ENCODE measurements at regions not wholly inside any gene's neighbourhood (a gene's known extent, or its start where the extent isn't known, plus 50 kb on each side); places are given as distances from the start of the nearest gene placed in this dataset.

DNA sequence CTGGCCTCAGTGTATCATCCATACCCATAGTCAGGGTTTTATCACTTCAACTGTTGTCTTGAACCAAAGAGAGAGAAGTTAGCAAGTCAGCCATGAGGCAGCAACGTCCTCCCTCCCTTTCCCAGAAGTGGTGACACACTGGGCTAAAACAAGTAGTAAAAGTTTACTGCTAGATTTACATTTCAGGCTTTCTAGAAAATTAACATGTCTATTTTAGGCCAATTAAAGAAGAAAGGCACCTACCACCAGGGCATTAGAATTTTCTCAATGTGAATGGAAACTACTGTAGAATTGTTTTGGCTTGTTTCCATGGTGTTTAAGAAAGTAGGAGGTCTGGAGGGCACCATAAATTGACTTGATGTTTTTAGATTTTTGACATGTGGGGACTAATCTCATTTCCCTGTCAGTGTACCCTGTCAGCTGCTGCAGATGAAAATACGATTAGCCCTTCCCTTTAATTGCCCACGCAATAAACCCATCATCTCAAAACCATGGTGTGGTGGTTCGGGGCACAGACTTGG, 121.8 kb upstream of the ELL2 start (continued):
- TF ChIP-seq, protein P1, sequence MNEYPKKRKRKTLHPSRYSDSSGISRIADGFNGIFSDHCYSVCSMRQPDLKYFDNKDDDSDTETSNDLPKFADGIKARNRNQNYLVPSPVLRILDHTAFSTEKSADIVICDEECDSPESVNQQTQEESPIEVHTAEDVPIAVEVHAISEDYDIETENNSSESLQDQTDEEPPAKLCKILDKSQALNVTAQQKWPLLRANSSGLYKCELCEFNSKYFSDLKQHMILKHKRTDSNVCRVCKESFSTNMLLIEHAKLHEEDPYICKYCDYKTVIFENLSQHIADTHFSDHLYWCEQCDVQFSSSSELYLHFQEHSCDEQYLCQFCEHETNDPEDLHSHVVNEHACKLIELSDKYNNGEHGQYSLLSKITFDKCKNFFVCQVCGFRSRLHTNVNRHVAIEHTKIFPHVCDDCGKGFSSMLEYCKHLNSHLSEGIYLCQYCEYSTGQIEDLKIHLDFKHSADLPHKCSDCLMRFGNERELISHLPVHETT (tag by site-specific recombination; IDR thresholded peaks at IDR 0.05), result no peak
- no peak for TF ChIP-seq ZNF155 (tag by site-specific recombination; IDR thresholded peaks at IDR 0.05)
- TF ChIP-seq GFI1B (tag by site-specific recombination; IDR thresholded peaks at IDR 0.05), result 0 out of 2 replicates have a peak, but pooled peaks have one; percentile 21
- TF ChIP-seq REST (tag by site-specific recombination; IDR thresholded peaks at IDR 0.05), result no peak
- TF ChIP-seq ZBTB1 (tag by site-specific recombination; IDR thresholded peaks at IDR 0.05), result peak; percentile 83
- TF ChIP-seq, protein P2, sequence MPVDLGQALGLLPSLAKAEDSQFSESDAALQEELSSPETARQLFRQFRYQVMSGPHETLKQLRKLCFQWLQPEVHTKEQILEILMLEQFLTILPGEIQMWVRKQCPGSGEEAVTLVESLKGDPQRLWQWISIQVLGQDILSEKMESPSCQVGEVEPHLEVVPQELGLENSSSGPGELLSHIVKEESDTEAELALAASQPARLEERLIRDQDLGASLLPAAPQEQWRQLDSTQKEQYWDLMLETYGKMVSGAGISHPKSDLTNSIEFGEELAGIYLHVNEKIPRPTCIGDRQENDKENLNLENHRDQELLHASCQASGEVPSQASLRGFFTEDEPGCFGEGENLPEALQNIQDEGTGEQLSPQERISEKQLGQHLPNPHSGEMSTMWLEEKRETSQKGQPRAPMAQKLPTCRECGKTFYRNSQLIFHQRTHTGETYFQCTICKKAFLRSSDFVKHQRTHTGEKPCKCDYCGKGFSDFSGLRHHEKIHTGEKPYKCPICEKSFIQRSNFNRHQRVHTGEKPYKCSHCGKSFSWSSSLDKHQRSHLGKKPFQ (tag by site-specific recombination; IDR thresholded peaks at IDR 0.05), result peak; percentile 64
- TF ChIP-seq ZNF501 (tag by site-specific recombination; IDR thresholded peaks at IDR 0.05), result 0 out of 2 replicates have a peak, but pooled peaks have one; percentile 64
- peak; percentile 66; the same call in 1 of the 2 replicates for TF ChIP-seq GLI2 (tag by site-specific recombination; IDR thresholded peaks at IDR 0.05; ENCODE audit: borderline replicate concordance, low read depth)
- peak; percentile 54; the same call in 1 of the 2 replicates for TF ChIP-seq ZNF76 (tag by site-specific recombination; IDR thresholded peaks at IDR 0.05; ENCODE audit: borderline replicate concordance, low read depth)
- no peak for TF ChIP-seq ZNF624 (tag by site-specific recombination; IDR thresholded peaks at IDR 0.05)
- TF ChIP-seq ZNF600 (tag by site-specific recombination; IDR thresholded peaks at IDR 0.05), result no peak
- TF ChIP-seq ZNF776 (tag by site-specific recombination; IDR thresholded peaks at IDR 0.05; ENCODE audit: borderline replicate concordance), result no peak
- TF ChIP-seq GLIS1 (tag by site-specific recombination; IDR thresholded peaks at IDR 0.05), result peak; percentile 92; the same call in 1 of the 2 replicates
- no peak for TF ChIP-seq ZNF354C (tag by site-specific recombination; IDR thresholded peaks at IDR 0.05; ENCODE audit: borderline replicate concordance, low read depth)
- TF ChIP-seq, protein P3, sequence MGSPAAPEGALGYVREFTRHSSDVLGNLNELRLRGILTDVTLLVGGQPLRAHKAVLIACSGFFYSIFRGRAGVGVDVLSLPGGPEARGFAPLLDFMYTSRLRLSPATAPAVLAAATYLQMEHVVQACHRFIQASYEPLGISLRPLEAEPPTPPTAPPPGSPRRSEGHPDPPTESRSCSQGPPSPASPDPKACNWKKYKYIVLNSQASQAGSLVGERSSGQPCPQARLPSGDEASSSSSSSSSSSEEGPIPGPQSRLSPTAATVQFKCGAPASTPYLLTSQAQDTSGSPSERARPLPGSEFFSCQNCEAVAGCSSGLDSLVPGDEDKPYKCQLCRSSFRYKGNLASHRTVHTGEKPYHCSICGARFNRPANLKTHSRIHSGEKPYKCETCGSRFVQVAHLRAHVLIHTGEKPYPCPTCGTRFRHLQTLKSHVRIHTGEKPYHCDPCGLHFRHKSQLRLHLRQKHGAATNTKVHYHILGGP (tag by site-specific recombination; IDR thresholded peaks at IDR 0.05), result peak; percentile 86
- TF ChIP-seq YY2 (tag by site-specific recombination; IDR thresholded peaks at IDR 0.05), result no peak
- no peak for TF ChIP-seq ZNF248 (tag by site-specific recombination; IDR thresholded peaks at IDR 0.05)
- TF ChIP-seq IKZF3 (tag by site-specific recombination; IDR thresholded peaks at IDR 0.05), result peak; percentile 83
- TF ChIP-seq ZNF221 (tag by site-specific recombination; IDR thresholded peaks at IDR 0.05; ENCODE audit: borderline replicate concordance), result no peak
- TF ChIP-seq, protein P4, sequence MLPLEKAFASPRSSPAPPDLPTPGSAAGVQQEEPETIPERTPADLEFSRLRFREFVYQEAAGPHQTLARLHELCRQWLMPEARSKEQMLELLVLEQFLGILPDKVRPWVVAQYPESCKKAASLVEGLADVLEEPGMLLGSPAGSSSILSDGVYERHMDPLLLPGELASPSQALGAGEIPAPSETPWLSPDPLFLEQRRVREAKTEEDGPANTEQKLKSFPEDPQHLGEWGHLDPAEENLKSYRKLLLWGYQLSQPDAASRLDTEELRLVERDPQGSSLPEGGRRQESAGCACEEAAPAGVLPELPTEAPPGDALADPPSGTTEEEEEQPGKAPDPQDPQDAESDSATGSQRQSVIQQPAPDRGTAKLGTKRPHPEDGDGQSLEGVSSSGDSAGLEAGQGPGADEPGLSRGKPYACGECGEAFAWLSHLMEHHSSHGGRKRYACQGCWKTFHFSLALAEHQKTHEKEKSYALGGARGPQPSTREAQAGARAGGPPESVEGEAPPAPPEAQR (tag by site-specific recombination; IDR thresholded peaks at IDR 0.05), result no peak
- TF ChIP-seq ZNF837 (tag by site-specific recombination; IDR thresholded peaks at IDR 0.05), result no peak
- TF ChIP-seq ZNF112 (tag by site-specific recombination; IDR thresholded peaks at IDR 0.05), result no peak
- no peak for TF ChIP-seq ZNF660 (tag by site-specific recombination; IDR thresholded peaks at IDR 0.05)
- TF ChIP-seq ZNF473 (tag by site-specific recombination; IDR thresholded peaks at IDR 0.05), result no peak
- peak; percentile 97 for TF ChIP-seq PRDM6 (tag by site-specific recombination; IDR thresholded peaks at IDR 0.05)
- TF ChIP-seq, protein P5, sequence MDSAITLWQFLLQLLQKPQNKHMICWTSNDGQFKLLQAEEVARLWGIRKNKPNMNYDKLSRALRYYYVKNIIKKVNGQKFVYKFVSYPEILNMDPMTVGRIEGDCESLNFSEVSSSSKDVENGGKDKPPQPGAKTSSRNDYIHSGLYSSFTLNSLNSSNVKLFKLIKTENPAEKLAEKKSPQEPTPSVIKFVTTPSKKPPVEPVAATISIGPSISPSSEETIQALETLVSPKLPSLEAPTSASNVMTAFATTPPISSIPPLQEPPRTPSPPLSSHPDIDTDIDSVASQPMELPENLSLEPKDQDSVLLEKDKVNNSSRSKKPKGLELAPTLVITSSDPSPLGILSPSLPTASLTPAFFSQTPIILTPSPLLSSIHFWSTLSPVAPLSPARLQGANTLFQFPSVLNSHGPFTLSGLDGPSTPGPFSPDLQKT (IDR thresholded peaks at IDR 0.05; ENCODE audit: borderline replicate concordance, low read depth, low read length), result no peak
- TF ChIP-seq ZNF302 (tag by site-specific recombination; IDR thresholded peaks at IDR 0.05; ENCODE audit: low read depth), result no peak
- TF ChIP-seq ZNF747 (tag by site-specific recombination; IDR thresholded peaks at IDR 0.05), result no peak
- TF ChIP-seq ZNF37A (tag by site-specific recombination; IDR thresholded peaks at IDR 0.05), result no peak
